Central memory CD8-positive, alpha-beta T cell (primary cell): ENCODE measurements at regions not wholly inside any gene's neighbourhood (a gene's known extent, or its start where the extent isn't known, plus 50 kb on each side); places are given as distances from the start of the nearest gene placed in this dataset.

Experiments
- ATAC-seq: fragments of 150-1000 bp; cut with Tn5 transposase; replicated peaks from 2 replicates; pipeline ENCODE4 v1.10.0; 2022; ENCODE audit warnings: mild to moderate bottlenecking, moderate FRiP score, moderate number of reproducible peaks; ENCODE audit not compliant: poor library complexity, severe bottlenecking; ENCODE audit errors: extremely low read depth
- DNase-seq, 2 donors: peaks; one replicate each; pipeline ENCODE4 v3.0.0; 2021; ENCODE audit warnings: low spot score in 2 of 2
- H3K27ac Mint-ChIP-seq: one replicate; pipeline ENCODE4 v1.8.0; 2022; ENCODE audit warnings: low read depth, mild to moderate bottlenecking, moderate library complexity, mixed read lengths
- H3K27me3 Mint-ChIP-seq: one replicate; pipeline ENCODE4 v1.8.0; 2022; ENCODE audit warnings: mixed read lengths
- H3K36me3 Mint-ChIP-seq: one replicate; pipeline ENCODE4 v1.8.0; 2022; ENCODE audit warnings: mild to moderate bottlenecking, moderate library complexity, mixed read lengths; ENCODE audit not compliant: insufficient read depth
- H3K4me1 Mint-ChIP-seq: one replicate; pipeline ENCODE4 v1.8.0; 2022; ENCODE audit warnings: mixed read lengths
- H3K4me3 Mint-ChIP-seq: one replicate; pipeline ENCODE4 v1.8.0; 2022; ENCODE audit warnings: mild to moderate bottlenecking, moderate library complexity, mixed read lengths
- H3K9me3 Mint-ChIP-seq: one replicate; pipeline ENCODE4 v1.8.0; 2022; ENCODE audit warnings: mixed read lengths

- Mint-ChIP-seq H3K4me3 (no peak overlapping the region), H3K36me3 (no peaks in the 10 kb centered on the region)
- DNase-seq = no peak
Observed at GRCh38 chr5:3740546-3741373, 145.1 kb downstream of the IRX1 start.

GRCh38 chr5:3741374-3741770 lies 145.7 kb downstream of the IRX1 start:
- H3K36me3 Mint-ChIP-seq = no peaks in the 10 kb centered on the region
- H3K9me3 Mint-ChIP-seq = peaks cover 12% of the 10 kb centered on the region
- H3K27ac Mint-ChIP-seq = no peak overlapping the region
- DNase-seq = no peak
- no peaks in the 10 kb centered on the region for H3K27me3 Mint-ChIP-seq
- H3K4me1 Mint-ChIP-seq = no peaks in the 10 kb centered on the region
- ATAC-seq = no peak
- no peak overlapping the region for H3K4me3 Mint-ChIP-seq

More at GRCh38 chr5:3740546-3741373, 145.1 kb downstream of the IRX1 start:
- no peak for ATAC-seq
- Mint-ChIP-seq H3K4me1 (no peaks in the 10 kb centered on the region), H3K27ac (no peak overlapping the region), H3K9me3 (peaks cover 11% of the 10 kb centered on the region), H3K27me3 (no peaks in the 10 kb centered on the region)

GRCh38 chr5:3742750-3743149 lies 147.1 kb downstream of the IRX1 start:
- no peaks in the 10 kb centered on the region for H3K4me1 Mint-ChIP-seq
- peaks cover 13% of the 10 kb centered on the region for H3K9me3 Mint-ChIP-seq
- DNase-seq (no peak), ATAC-seq (no peak)
- no peaks in the 10 kb centered on the region for H3K27me3 Mint-ChIP-seq
- H3K4me3 Mint-ChIP-seq = no peak overlapping the region
- H3K27ac Mint-ChIP-seq = no peak overlapping the region
- H3K36me3 Mint-ChIP-seq = no peaks in the 10 kb centered on the region

GRCh38 chr5:3751846-3752245 lies 156.2 kb downstream of the IRX1 start:
- Mint-ChIP-seq H3K27ac (no peak overlapping the region), H3K27me3 (no peaks in the 10 kb centered on the region), H3K4me3 (no peak overlapping the region), H3K9me3 (peaks cover 16% of the 10 kb centered on the region), H3K36me3 (no peaks in the 10 kb centered on the region), H3K4me1 (no peaks in the 10 kb centered on the region)
- no peak for ATAC-seq
- DNase-seq = no peak

DNA sequence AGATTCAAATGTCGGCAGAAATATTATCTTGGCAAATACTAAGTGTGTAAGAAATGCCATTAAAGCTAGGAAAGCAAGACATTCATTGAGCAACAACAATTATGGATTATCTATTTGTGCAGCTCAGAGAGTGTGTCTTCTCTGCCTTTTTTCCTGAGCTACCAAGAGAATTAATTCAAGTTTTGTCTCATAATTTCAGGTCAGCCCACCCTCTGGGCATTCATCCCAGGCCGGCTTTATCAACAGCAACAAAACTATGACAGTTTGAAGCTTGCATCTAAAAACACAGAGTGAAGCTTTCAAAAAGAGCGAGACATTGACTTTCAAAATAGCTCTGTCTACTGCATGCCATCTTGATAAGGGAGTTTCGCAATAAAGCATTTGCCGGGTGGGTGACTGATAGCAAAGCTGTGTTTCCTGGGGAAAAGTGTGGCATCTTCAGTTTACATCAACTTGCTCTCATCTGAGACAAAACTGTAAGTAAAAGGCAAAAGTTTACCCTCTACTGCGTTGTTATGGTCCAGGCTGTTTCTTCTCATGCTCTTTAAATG lies 182.4 kb downstream of the IRX1 start:
- Mint-ChIP-seq H3K4me1 (no peaks in the 10 kb centered on the region), H3K4me3 (no peak overlapping the region), H3K27ac (no peak overlapping the region), H3K36me3 (no peaks in the 10 kb centered on the region), H3K27me3 (no peaks in the 10 kb centered on the region), H3K9me3 (peaks cover 21% of the 10 kb centered on the region)
- DNase-seq (no peak), ATAC-seq (no peak)

- ATAC-seq = no peak
- Mint-ChIP-seq H3K36me3 (no peaks in the 10 kb centered on the region), H3K9me3 (peaks cover 22% of the 10 kb centered on the region), H3K27ac (no peak overlapping the region), H3K4me1 (no peaks in the 10 kb centered on the region), H3K27me3 (no peaks in the 10 kb centered on the region), H3K4me3 (no peak overlapping the region)
- DNase-seq = no peak
Observed at GRCh38 chr5:3778945-3779344, 183.3 kb downstream of the IRX1 start.

DNA sequence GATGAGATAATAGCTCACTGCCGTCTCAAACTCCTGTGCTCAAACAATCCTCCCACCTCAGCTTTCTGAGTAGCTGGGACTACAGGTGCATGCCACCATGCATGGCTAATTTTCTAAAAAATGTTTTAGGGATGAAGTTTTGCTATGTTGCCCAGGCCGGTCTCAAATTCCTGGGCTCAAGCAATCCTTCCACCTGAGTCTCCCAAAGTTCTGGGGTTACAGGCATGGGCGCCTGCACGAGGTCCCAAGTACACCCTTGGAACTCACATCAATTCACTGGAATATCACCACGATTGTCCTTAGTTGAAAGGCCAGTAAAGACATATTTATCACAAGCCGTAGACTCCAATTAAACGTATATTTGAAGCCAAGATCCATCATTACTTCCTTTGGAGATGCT lies 184.6 kb downstream of the IRX1 start:
- no peak for ATAC-seq
- Mint-ChIP-seq H3K4me1 (no peaks in the 10 kb centered on the region), H3K27me3 (no peaks in the 10 kb centered on the region), H3K36me3 (no peaks in the 10 kb centered on the region), H3K27ac (no peak overlapping the region), H3K4me3 (no peak overlapping the region), H3K9me3 (peaks cover 9% of the 10 kb centered on the region)
- no peak for DNase-seq

GRCh38 chr5:3780907-3781306 lies 185.3 kb downstream of the IRX1 start:
- no peak for ATAC-seq
- Mint-ChIP-seq H3K9me3 (peaks cover 7% of the 10 kb centered on the region), H3K36me3 (no peaks in the 10 kb centered on the region)

DNA sequence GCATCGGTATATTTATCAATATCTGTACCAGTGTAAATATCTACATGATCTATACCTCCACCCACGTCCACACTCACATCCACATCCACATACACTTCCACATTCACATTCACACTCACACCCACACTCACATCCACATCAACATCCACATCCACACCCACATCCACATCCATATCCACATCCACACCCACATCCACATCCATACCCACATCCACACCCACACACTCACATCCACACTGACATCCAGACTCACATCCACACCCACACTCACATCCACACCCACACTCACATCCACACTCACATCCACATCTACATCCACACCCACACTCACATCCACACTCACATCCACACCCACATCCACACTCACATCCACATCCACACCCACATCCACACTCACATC lies 189.2 kb downstream of the IRX1 start:
- no peak for DNase-seq
- peaks cover 7% of the 10 kb centered on the region for H3K9me3 Mint-ChIP-seq

More at GRCh38 chr5:3780907-3781306, 185.3 kb downstream of the IRX1 start:
- Mint-ChIP-seq H3K27me3 (no peaks in the 10 kb centered on the region), H3K27ac (no peak overlapping the region), H3K4me3 (no peak overlapping the region), H3K4me1 (no peaks in the 10 kb centered on the region)
- no peak for DNase-seq

GRCh38 chr5:3786165-3786564 lies 190.5 kb downstream of the IRX1 start:
- H3K27me3 Mint-ChIP-seq = no peaks in the 10 kb centered on the region
- no peak for DNase-seq
- no peak overlapping the region for H3K4me3 Mint-ChIP-seq
- no peaks in the 10 kb centered on the region for H3K4me1 Mint-ChIP-seq
- H3K36me3 Mint-ChIP-seq = no peaks in the 10 kb centered on the region
- no peak for ATAC-seq
- H3K27ac Mint-ChIP-seq = no peak overlapping the region
- H3K9me3 Mint-ChIP-seq = peaks cover 7% of the 10 kb centered on the region

More for the DNA sequence above, 189.2 kb downstream of the IRX1 start:
- no peak overlapping the region for H3K4me3 Mint-ChIP-seq
- ATAC-seq = no peak
- H3K36me3 Mint-ChIP-seq = no peaks in the 10 kb centered on the region
- no peaks in the 10 kb centered on the region for H3K4me1 Mint-ChIP-seq
- H3K27ac Mint-ChIP-seq = no peak overlapping the region
- no peaks in the 10 kb centered on the region for H3K27me3 Mint-ChIP-seq

DNA sequence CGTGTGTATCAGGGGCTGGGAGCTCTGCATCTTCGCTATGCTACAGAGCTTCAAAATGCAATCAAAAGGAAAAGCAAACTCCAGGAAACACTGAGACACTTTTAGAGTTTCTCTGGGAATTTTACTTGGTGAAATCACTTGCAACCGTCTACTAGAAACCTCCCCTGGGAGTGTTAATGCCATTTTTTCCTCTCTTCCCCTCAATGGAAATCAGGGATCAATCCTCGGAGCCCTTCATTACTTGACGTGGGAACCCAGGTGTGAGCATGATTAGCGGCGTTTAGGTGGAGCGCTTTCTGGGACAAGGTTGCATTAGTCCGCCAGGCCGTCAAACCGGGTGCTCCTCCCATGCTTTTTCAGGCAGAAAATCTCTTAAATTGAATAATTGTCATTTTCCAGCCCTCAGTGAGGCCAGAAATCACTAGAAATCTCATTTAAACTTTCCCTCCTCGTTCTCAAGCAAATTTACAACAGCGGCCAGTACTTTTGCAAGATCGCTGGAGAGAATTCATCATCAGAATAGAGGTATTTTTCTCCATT lies 191.3 kb downstream of the IRX1 start:
- Mint-ChIP-seq H3K36me3 (no peaks in the 10 kb centered on the region), H3K9me3 (peaks cover 10% of the 10 kb centered on the region), H3K27ac (no peak overlapping the region), H3K4me1 (no peaks in the 10 kb centered on the region), H3K4me3 (no peak overlapping the region), H3K27me3 (no peaks in the 10 kb centered on the region)
- DNase-seq (no peak), ATAC-seq (no peak)

- no peaks in the 10 kb centered on the region for H3K36me3 Mint-ChIP-seq
- no peak overlapping the region for H3K4me3 Mint-ChIP-seq
- no peaks in the 10 kb centered on the region for H3K27me3 Mint-ChIP-seq
- no peak for ATAC-seq
- DNase-seq = no peak
- no peak overlapping the region for H3K27ac Mint-ChIP-seq
- peaks cover 12% of the 10 kb centered on the region for H3K9me3 Mint-ChIP-seq
- no peaks in the 10 kb centered on the region for H3K4me1 Mint-ChIP-seq
Observed at GRCh38 chr5:3787604-3788003, 192.0 kb downstream of the IRX1 start.
